HG03457 (cell line): ENCODE measurements at regions not wholly inside any gene's neighbourhood (a gene's known extent, or its start where the extent isn't known, plus 50 kb on each side); places are given as distances from the start of the nearest gene placed in this dataset.

ENCODE experiments used
- ATAC-seq: cut with Tn5 transposase; IDR thresholded peaks from one replicate; pipeline ENCODE4 v1.9.1; 2021; ENCODE audit warnings: moderate number of reproducible peaks; ENCODE audit not compliant: unreplicated experiment

DNA sequence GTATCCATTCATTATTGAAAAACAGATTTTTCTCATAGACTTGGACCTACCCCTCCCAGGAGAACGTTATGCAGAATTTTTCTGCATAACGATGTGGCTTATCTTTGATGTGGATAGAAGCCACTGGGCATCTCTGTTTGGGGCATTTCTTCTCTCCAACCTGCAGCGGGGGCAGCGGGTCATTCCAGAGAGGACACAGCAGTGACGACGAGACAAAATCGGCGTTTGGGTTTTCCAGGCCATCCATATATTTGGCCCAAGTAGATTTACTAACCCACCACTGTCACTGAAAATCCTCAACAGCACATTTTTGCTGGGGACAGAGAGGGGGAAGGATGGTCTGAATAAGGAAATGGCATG, 299.3 kb upstream of the PITRM1 start:
- ATAC-seq: no peak

DNA sequence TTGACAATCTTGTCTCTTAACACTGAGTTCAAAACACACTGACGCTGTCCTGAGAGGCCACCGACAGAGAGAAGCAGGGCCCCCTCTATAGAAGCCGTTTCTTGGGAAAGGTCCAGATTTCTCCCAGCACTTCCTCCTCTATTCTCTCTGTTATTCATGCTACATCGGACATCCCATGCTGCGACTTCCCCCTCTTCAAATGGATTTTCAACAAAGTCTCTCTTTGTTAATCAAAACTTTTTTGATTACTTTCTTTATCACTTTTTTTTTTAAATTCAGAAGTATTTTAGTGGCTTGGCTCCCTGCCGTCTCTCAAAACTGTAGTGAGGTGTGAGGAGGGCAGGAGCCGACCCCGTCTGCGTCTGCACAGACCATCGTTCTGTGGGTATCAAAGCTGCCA, 298.9 kb upstream of the PITRM1 start:
- no peak for ATAC-seq

DNA sequence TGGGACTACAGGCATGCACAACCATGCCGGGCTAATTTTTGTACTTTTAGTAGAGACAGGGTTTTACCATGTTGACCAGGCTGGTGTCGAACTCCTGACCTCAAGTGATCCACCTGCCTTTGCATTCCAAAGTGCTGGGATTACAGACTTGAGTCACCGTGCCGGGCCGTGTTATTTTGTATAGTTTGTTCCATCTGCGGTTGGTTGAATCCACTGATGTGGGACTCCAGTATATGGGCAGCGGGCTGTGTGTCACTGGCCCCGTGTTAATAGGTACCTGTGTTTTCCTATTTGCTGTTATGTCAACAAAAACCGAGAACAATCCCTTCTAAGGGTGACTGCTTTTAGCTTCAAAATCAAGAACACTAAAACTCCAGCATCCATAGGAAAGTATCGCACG, 297.6 kb upstream of the PITRM1 start:
- ATAC-seq: no peak

DNA sequence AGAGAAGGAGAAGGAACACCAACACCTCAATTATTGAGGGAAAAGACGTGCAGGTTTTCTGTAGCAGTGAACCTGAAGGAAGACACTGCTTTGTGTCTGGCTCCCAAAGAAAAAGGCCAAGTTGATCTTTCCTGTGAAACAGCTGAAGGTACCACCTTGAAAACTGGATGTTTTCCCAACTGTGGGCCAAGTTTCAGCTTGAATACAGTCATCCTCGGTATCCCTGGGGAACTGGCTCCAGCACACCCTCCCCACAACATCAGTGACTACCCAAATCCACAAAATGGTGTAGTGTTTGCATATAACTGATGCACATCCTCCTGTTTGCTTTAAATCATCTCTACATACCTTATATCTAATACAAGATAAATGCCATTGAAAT, 297.0 kb upstream of the PITRM1 start:
- no peak for ATAC-seq

DNA sequence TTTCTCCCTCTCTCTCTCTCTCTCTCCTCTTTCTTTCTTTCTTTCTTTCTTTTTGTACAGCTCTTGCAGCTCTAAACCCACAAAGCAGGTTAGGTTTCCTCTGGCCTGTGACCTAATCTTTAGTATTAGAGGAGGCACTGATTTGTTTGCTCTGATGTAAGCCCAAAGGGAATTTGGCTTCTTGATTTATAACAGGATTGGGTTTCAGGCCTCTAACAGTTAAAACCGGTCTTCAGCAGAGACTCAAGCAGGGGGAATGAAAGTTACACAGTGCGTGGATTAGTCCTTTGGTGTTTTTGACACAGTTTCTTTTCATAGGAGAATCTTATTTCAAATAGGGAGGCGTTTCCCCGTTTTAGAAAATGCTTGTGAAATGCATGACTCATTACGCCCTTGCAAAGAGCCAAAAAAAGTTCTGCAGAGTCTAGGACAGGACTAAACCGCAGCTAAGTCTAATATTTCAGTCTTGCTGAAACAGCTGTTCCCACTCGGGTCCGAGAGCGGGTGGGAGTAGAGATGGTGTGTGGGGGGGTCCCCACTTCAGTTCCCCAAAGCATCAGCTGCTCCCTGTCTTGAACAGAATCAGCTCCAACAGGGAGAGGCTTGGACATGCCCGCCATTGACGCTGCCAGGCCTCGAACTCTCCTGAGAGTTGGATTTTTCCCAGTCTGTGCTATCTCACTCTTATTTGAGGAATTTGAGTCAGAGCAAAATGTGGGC, 296.5 kb upstream of the PITRM1 start:
- no peak for ATAC-seq

DNA sequence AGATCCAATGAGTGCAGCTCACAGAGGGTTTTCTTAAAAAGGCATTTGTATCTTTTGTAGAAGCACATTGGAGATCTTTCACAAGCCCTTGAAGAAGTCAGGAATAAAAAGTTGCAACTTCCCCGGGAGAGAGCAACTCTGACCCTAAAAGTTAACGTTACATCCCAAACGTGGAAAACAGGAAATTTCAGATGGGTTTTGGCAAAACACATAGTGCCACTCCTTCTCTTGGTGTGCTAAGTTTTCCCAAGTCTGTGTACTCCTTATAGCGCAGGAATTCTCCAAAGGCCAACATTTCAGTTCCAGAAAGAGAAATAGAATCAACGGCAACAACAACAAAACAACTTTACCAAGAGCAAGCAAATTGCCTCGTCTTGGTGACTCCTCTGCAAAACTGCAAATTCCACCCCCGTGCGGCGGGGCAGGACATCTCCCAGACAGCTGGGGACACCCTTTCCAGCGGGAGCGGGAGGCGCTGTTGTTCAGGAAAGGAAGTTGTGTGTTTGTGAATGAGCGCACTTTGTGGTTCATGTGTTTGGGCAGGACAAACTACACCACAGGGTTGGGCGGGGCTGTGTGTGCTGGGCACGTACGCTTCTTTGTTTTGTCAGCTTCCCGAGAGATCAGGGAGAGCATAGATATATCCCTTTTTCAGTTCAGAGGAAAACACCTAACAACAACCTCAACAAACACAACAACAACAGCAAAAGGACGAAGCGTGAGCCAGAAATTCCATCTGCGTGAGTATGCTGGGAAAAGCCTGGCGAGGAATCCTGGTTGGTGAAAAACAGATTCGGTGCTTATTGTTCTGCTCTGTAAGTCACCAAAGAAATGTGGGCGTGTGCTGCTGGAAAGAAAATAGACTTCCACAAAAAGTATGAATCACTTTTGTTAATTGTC, 294.7 kb upstream of the PITRM1 start:
- no peak for ATAC-seq

DNA sequence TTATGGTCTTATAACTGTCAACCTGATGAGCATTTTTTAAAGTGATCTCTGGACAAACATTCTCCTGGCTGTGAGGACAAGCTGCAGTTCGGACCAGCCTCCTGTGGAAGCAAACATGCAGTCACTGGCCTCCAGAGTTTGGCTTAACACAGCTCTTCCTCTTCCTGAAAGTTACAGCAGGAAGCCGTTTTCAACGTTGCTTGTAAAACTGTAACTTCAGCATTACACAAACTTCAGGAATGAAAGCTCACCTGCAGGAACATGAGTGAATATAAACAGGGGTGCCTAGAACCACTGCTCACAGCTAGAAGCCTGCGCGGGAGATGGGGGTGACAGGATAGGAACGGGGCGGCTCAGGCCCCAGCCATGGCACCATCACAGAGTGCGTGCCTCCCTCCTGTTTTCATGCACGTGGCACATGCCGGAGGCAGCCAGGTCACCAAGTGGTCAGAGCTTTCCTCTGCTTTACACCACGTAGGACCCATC, 292.9 kb upstream of the PITRM1 start:
- ATAC-seq: no peak

DNA sequence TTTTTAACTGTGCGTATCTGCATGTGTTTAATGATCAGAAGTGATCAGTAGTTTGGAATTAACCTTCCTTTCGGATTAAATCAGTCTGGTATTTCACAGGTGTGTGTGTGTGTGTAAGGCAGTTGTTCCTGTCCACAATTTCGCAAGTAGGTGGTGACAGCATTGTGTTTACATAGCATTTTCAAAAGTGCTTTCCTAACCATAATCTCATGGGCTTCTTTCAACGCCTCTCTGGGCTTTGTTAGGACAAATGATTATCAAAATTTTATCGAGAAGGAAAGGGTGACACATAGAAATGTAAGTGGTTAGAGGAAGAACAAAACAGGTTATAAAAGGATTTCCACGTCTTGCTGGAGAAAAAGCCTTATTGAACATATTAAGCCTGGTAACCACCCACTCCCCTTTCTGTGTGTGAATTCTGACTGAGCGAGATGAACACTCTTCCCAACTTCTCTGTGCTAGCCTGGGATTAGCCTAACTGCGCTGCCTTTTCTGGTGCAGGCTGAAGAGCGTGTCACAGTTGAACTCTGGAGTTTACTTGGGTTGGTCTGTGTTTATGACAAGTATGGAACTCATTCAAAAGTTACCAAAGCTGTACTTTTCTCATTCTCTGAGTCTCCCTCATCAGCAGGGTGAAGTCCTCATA, 292.3 kb upstream of the PITRM1 start:
- no peak for ATAC-seq

DNA sequence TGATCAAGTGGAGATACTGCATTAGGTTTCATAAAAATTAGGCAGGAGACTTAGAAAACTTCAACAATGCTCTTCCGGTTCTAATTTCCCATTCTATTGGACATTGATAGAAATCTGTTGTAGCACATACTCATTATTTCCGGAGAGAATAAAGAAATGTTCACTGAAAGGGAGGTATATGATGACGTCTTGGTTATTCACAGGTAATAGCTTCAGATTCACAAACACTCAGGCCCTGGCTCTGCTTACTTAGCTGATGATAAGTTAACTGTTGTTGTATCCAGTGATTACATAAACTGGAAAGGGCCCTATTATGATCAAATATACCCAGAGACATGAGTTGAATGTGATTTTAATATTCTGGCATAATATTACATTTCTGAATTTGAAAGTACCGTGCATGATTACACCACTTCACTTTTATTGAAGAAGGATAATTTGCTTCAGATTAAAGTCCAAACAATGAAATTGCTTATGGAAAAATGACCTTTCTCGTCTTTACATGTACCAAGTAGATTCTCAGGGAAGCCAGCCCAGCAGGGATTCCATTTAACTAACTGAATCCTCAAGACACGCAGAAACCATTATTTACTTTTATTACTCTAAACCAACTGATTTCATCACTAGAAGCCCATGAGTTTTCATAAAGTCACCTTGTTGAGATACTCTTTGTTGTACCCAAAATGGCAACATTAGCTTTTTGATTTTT, 288.0 kb upstream of the PITRM1 start:
- no peak for ATAC-seq

DNA sequence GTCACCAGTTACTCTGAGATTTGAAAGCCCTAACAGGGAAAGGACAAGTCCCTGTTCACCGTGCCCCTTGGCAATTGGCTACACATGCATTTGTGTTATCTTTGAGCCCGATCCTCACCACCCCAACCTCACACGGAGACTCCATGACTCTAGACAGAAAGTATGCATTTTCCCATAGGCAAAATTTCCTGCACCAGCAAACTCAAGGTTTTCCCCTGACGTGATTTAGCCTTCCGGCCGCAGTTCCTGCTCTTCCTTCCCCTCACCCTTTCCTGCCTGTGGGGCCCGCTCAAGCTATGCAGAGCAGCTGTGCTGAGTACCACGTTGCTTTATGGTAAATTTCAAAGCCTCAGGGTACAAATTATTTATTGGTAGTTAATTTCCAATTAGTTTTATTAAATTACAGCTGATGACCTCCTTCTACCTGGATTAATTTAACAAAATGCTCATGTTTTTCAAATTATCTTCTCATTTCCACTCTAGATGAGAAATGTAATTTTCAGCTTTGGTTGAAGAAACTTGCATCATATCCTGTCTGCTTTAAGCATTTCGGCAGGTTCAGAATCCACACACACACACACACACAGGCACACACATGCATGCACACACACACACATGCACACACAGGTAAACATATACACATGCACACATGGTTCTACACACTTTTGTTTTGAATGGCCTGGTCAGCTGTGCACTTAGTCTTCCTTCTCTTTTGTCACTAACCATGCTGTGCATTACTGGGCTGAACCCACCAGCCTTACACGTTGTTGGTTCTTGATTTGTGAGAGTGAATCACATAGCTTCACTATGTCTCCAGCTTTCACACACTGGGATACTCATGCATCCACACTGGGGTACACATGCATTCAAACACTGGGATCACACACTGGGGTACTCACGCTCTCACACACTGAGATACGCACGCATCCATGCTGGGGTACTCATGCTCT, 283.1 kb upstream of the PITRM1 start:
- no peak for ATAC-seq

DNA sequence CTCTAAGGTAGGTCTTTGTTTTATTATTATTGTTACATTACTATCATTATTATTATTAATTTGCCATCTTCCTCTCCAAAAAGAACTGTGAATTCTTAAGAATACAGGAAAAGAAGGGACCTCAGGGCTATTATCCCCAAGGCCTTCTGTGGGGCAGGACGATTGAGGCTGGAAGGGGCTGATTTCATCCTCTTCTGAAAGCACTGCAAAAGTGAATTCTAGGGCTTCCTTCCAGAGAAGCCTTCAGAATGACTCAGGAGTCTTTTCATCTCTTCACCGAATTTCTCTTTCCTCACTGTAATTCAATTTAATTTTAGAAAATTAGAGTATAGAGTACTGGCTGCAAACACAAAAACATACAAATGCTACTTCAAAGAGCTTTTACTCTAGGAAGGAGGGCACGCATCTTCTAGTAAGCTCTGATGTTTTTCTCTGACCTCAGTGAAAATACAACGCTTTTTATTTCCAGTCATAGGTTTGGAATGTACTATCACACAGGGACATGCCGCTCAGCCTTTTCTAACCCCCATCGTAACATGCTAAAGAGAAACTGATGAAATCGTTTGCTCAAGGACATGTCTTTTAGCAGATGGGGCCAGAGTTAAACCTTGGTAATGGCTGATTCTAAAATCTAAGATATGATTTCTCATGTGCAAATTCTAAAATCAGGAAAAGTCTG, 280.2 kb upstream of the PITRM1 start:
- ATAC-seq: no peak

DNA sequence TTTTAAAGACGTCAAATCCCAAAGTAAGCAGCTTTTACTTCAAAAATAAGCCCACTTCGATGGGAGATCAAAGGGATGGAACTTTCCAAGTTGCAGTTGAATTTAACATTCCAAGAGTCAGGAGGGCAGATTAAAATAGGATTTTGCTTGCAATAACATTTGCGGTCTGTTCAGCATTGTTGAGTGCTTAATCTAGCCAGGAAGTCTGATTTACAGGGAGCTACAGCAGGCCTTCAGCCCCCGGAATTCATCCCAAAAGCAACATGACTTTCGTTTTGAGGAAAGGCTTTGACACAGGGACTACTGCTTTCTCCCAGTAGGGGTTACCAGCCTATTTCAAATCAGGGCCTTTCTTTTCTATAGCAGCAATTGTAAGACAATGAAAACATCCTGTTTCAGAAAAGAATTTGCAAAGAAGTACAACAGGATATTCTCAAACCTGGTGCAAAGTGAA, 279.6 kb upstream of the PITRM1 start:
- ATAC-seq: no peak

DNA sequence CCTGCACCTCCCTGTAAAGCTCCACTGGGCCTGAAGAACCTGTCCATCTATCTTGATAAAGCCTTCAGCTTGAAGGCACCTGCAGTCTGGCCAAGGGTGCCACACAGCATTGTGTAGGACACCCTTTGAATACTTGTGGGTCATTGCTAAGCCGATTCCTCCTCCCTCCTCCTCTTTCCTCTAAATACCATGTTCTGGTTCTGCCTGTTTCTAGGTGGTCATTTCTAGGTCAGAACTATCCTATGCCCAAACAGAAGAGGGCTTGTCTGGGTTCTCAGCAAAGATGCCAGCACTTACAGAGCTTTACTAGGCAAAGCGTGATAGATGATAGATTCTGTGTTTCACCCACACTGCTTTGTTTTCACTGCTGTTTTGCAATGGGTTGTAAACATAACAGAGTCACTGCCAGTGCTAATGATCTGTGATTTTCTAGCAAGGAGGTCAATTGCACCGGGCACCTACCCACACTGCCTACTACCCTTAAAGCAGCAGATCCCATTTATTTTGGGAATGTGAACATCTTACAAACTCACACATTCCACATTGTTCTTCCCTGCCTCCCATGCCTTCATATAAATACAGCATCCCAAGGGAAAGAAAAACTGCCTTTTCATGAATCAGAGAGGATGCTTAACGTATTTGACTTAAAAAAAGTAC, 279.1 kb upstream of the PITRM1 start:
- no peak for ATAC-seq

DNA sequence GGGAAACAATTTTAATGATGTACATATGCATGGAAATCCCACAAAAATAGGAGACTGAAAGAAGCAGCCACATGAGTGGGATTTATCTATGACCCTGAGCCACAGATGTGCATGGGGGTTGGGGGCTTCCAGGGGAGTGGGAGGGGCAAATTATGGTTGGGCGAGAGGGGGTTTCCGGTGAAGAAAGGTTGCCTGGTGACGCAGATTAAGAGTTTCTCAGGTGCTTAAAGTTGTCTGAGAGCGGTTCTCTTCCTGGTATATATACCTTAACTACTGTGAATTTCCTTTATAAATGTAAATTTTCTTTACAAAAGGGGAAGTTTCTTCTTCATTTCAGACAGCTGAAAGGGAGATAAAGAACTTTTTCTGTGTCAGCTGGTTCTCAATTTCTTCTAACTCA, 273.6 kb upstream of the PITRM1 start:
- ATAC-seq: no peak

DNA sequence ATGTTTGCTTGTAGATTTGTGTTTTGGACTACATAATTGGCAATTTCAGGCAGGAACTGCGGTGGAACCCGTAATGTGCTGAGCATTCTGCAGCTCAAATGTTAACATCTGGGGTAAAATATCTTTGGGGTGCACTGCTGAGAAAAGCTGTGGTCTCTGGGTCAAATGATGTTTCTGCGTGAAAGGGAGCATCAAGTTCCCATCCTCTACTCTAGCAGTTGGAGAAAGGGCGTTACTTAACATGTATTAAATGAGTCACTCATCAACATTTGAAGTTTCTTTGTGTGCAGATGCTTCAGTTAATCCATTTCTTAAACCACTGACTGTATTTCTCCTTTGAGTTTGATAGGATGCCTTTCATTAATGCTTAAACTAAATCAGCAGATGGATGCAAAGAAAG, 273.1 kb upstream of the PITRM1 start:
- ATAC-seq: no peak

DNA sequence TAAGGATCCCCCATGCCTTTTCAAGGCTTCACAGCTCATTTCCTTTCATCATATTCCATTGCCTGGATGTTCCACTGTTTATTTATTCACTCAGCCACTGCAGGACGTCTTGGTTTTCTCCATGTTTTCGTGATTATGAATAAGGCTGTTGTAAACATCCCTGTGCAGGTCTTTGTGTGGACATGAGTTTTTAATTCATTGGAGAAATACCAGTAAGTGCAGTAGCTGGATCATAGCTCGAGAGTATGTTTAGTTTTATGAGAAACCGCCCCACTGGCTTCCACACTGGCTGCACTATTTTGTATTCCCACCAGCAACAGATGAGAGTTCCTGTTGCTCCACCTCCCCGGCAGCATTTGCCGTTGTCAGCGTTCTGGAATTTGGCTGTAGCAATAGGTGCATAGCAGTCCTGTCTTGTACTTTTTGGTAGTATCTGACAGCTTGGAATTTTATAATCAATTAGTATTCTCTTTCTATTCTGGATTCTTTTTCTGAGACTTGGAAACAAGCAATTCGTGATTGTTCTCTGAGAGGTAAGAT, 269.9 kb upstream of the PITRM1 start:
- ATAC-seq: no peak

DNA sequence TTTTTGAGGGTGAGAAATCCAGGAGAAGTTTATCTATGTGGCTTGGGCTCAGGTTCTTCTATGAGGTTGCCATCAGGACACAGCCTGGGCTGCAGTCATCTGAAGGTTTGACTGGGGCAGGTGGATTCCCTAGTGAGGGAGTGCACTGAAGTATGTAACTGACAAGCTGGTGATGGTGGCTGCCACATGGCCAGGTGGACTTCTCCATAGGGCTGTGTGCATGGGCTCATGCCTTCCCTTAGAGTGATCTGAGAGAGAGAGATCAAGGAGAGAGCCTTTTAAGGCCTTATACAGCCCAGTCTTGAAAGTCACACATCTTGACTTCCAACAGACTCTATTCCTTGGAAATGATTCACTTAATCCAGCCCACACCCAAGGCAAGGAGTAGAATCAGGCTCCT, 266.6 kb upstream of the PITRM1 start:
- ATAC-seq: no peak

DNA sequence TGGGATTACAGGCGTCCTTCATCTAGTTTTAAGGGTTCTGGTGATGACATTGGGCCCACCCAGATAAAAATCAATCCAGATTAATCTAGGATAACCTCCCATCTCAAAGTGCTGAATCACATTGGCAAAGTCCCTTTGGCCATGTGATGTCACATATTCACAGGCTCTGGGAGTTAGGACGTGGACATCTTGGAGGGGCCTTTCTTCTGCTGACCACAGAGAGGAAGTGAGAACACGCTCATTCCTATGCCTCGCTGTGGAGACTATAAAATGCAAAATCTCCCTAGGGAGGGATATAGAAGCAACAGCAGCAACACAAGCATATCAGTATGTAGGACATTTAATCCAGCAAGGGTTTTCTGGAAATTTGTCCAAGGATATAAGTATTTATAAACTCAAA, 266.0 kb upstream of the PITRM1 start:
- no peak for ATAC-seq

DNA sequence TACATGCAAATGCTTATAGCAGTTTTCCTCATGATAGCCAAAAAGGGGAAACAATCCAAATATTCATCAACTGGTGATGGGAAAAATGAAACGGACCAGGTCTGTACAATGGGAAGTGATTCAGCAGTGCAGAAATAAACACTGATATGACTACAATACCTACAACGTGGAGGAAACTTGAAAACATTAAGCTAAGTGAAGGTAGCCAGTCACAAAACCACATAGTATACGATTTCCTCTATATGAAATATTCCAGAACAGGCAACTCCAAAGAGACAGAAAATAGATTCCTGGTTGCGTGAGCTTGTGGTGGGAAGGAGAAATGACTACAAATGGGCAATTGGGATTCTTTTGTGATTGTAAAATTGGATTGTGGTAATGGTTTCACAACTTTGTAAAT, 263.1 kb upstream of the PITRM1 start:
- no peak for ATAC-seq
